GM18858 (cell line): ENCODE measurements at regions not wholly inside any gene's neighbourhood (a gene's known extent, or its start where the extent isn't known, plus 50 kb on each side); places are given as distances from the start of the nearest gene placed in this dataset.

Experiments used
- ATAC-seq: cut with Tn5 transposase; IDR thresholded peaks from one replicate; pipeline ENCODE4 v1.9.1; 2021; ENCODE audit not compliant: unreplicated experiment

DNA sequence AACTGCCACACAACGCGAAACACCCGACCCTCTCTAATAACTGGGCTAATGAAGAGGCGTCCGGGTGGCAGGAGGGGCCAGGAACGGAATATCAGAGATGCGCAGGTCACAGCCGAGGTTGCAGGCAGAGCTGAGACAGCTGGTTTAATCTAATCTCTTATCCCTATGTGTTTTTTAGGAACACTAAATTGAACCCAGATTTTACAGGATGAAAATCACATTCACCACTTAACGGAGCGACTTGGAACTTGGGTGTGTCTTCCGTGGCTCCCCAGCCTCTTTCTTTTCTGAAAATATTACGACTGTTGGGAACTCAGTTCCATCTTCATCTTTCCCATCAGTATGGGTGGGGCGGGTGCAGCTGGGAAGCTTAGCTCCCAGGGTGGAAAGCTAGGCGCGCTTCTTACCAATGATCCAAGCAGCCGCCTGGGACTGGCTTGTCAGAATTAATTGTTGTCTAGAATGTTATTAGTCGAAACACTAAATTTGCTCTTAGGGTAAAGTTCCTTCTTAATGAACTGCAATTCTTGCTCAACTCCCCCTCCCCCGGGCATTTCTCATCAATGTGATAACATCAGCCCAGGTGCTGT lies 92.5 kb downstream of the IRX2 start:
- no peak for ATAC-seq

DNA sequence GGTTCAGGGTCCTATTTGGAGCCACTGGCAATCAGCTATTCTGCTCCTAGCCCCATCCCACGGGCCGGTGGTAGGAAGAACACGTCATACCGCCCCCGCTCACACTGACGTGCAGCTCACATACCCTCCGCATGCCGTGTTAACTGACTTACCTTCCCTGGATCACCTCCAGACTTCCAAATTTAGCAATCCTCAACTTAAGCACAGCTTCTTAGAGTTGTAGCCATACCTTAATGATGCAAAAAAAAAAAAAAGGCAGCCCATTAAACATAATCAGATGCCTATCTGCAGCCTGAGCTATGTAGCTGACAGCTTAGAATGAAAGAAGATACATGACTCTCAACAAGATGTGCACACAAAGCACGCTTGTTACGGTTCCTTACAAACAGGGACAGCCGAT lies 93.0 kb downstream of the IRX2 start:
- no peak for ATAC-seq

GRCh38 chr5:2657151-2657550 lies 94.3 kb downstream of the IRX2 start:
- ATAC-seq = no peak

DNA sequence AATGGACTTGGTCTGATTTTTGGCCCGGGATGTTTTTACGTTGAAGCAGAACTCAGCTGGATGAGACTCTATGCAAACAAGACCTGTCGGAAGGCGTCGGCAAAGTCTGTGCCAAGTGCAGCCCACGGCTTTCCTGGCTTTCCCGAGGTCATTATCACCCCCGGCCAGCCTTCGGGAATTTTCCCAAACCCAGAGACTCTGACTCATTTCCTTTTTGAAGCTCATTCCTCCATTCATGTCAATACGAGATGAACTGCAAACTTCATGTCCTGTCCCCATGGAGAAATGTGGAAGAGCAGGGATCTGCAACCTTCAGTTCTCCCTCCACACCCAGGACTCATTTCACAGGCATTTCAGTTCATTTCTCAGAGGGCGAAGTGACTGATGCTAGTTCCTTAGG lies 95.3 kb downstream of the IRX2 start:
- no peak for ATAC-seq

- ATAC-seq = no peak
Measured at GRCh38 chr5:2653991-2654390, 97.5 kb downstream of the IRX2 start.

- no peak for ATAC-seq
Measured at GRCh38 chr5:2651116-2651515, 100.4 kb downstream of the IRX2 start.

DNA sequence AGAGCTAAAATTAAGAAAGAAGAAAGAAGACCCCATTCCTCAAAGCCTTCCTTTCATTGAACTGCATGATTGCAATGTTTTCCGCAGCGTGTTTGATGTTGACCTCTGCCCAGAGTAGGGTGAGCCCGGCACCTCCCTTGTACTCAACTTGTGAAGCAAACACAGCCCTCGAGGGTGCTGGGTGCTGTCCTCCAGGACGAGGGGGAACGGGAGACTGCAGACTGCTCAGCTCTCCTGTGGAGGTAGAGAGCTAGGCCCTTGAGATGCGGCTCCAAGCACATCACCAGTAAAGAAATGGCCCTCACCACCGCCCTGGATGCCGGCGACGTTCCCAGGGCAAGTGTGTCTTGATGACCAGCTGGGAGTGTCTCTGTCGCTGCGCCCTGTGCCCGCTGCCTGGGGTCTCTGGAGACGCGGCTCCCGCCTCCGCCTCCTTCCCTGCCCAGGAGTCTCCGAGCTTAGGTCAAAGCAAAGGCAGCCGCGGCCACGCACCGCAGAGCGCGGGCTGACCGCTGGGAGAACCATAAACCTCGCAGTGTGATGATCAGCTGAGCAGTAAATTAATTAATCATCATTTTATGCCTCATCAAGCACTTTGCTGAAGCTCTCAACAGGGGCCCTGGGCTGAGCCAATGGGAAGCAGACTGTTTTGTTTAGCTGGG lies 108.7 kb downstream of the IRX2 start:
- ATAC-seq = no peak

DNA sequence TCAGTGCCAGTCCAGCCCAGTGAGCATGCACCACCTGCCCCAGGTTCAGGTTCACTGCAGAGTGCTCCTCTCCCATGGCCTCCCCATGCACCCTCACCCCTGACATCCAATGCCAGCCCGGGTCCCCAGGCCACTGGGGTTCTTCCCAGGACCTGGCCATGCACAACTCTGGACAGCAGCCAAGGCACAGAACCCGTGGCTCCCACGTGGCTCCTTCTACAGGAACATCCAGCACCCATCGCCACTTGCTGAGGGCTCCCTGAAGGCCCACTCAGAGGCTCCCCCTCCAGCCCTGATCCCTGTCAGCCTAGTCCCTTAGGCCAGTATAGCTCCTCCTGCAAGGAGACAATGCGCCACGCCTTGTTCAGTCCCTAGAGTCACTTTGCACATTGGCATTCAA lies 110.8 kb downstream of the IRX2 start:
- no peak for ATAC-seq

DNA sequence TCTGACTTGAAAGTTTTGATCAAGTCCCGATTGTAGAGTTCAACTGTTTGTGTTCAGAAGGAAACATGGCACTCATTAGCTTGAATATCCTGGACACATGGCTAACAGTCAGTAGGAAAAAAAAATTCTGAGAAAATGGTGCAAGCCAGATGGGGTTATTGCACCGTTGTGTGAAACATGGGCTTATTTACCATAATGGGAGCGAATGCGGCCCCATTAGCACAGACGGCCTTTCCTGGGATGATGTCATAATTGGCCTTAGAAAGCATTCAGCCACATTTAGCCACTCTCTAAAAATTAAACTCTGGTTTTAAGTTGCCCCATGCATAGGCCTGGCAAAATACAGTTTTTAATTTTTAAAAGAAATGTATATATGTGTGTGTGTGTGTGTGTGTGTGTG lies 112.1 kb downstream of the IRX2 start:
- ATAC-seq = no peak

DNA sequence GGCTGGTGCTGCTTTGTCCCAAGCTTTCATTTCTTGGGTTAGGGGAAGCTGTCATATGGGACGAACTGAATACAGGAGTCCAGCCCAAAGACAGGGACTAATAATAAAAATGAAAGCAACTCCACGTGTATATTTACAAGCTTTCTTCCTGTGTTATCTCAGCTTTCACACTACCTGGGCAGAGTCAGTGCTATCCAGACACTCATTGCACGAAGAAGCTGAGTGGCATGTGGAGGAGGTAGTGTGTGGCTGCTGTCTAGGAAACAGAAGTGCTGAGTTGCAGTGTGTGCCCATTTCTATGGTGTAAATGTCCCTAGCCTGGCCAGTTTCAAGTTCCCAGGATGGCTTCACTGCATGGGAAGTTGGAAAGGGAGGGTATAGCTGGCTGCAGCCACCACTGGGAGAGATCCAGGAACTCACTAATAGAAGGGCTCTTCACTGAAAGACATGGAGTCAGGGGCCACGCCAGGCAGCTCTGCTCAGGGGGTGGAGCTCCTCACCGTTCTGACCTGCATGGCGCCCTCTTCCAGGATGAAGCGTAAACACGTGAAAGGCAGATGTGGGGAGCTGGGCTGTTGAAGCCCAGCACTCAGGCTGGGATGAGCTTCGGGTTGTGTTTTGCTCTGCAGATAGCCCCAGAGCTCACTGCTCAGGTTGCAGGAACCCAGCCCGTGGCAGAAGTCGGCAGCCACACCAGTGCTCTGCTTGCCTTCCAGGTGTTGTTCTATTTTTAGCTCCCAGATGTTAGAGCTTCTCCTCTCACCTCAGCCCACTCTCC lies 116.9 kb downstream of the IRX2 start:
- no peak for ATAC-seq

GRCh38 chr5:2633992-2634391 lies 117.5 kb downstream of the IRX2 start:
- no peak for ATAC-seq

DNA sequence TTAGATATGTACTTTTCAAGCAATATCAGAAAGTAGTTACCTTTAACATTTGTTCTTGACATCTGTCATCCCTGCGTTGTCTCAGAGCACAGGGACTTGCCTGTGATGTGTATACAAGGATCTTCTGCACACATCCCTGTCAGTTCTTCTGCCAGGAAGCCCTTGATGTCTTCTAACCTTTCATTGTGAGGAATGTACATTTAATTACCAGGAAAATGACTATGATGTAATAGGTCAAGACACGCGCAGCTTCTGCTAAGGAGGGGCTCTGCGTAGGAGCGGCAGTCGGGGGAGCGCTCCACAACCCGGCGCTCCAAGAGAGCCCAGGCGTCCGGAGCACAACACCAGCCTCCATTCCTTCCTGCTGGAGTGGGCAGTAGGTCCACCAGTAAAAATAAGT lies 119.7 kb downstream of the IRX2 start:
- ATAC-seq = no peak

DNA sequence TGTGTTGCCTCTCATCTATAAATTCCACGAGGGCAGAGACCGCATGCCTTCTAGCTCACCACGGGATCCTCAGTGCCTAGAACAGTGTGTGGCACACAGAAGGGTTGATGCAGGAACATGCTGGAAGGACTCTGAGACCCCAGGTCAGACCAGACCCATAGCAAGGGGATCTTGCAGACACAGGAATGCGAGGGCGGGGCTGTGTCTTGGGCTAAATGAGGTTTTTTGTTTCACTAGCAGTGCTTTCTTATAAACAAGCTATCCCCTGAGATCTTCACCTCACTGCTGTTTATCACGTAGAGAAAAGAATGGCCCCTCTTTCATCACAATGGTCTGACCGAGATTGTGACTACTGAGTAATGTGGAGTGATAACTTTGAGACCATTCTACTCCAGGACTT lies 122.4 kb downstream of the IRX2 start:
- no peak for ATAC-seq

DNA sequence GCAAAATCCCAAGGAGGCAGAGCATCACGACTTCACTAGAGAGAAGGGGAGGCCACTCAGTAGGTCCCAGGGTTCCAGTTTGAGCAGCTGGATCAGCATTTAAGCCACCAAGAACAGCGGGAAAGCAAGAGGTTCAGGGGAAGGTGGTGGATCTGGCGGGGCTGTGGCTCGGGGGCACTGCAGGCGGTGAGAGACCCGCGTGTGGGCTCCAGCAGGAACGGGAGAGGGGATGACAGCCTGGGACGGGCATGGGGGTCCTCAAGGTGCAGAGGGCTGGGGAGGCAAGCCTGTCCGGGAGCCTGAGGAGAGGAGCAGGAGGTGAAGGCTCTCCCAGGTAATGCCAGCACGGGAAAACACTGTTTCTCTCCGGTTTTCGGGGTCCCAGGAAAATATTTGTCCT lies 123.6 kb downstream of the IRX2 start:
- ATAC-seq = no peak

GRCh38 chr5:2626572-2626971 lies 124.9 kb downstream of the IRX2 start:
- no peak for ATAC-seq

GRCh38 chr5:2622866-2623265 lies 128.6 kb downstream of the IRX2 start:
- no peak for ATAC-seq

DNA sequence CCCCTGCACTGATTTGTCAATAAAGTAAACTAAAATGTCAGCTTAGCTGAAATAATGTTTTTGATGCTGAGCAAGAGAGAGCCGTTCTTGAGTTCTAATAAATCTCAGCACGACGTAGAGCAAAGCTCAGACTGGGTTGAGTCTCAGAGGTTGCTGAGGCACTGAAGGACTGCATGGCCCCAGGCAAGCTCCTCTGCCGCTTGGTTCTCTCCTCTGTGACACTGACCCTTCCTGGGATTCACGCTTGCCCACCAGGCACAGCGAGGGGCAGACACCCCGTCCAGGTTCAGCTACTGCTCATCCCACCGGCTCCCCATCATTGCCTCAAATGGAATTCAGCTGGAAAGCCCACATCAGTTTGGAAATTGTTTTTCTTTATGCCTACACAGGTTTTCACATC lies 129.8 kb downstream of the IRX2 start:
- ATAC-seq = no peak

DNA sequence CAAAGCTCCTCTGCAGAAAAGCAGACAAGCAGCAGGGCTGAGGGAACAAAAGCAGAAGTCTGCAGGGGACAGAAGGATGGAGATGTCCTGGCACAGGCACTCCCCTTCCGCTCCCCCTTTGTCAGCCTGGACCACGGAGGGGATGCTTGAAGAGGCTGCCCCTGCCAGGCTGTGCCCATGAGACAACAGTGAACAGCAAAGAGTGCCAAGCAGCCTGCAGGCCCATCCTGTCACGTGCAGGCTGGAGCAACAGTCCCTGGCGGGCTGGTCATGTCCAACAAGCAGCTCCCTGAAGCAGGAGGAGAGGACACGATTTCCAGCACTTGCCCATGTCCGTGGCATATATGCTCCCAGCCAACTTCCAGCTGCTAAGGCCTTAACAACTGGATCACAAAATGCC lies 132.3 kb downstream of the IRX2 start:
- no peak for ATAC-seq

DNA sequence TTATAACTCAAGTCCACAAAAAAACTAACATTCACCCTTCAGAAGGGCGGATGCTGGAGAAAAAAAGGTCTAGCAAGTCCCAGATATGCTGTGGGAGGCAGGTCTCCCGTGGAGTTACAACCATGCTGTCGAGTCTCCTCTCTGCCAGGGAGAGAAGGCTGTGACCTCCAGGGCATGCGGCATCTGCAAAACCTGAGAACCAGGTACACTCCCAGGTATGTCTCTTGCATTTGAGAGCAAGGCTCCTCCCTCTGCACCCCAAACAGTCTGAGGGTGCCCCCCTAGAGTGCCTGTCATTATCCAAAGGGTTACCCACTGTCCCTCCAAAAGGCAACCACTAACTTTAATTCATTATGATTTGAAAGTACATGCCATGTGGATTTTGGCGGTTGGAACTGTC lies 134.0 kb downstream of the IRX2 start:
- ATAC-seq = no peak

DNA sequence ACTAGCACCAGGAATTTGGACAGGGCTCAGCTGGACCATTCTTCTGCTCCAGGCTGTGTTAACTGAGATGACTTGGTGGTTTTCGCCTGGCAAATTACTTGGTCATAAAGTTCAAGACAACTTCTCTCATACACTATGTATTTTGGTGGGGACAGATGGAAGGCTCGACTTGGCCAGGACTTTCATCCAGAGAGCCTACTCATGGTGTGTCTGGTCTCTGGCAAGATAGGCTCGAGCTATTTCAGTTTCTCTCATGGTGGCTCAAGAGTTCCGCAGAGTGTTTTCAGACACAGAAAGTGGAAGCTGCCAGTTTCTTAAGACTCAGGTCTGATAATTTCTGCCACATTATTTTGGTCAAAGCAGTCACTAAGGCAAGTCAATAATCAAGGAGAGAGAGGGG lies 135.6 kb downstream of the IRX2 start:
- ATAC-seq = no peak

DNA sequence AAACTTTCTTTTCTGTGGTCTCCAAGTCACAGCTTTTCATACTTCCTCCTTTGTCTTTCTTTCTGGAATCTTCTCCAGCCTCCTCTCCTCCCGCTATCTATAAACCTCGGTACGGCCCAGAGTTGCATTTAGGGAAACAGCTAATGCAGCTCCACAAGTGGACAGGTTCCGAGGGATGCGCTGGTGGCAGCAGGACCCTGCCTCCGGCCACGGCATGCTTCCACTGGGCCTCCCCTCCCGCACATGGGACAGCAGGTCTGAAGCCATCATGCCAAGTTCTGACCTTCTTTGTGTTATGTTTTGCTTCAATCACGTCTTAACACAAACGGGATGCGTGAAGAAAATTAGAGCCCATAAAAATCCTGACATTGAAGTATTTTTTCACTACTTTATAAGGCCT lies 136.9 kb downstream of the IRX2 start:
- ATAC-seq = no peak

GRCh38 chr5:2611659-2612058 lies 139.8 kb downstream of the IRX2 start:
- ATAC-seq = no peak

DNA sequence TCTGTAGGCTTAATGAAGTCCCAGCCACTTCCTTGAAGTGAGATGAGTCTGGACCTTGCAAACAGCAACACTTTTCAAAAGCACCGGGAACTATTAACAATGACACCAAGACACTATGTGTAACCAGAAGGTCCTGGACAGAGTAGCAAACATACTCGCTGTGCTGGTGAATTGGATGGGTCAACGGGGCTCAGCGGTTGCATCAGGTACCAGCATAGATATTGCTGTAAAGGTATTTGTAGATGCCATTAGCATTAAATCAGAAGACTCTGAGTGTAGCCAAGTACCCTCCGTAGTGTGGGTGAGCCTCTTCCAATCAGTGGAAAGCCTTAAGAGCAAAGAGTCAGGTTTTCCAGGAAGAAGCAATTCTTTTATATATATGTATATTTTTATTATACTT lies 140.5 kb downstream of the IRX2 start:
- no peak for ATAC-seq
